IMR-90 (cell line): ENCODE measurements at regions not wholly inside any gene's neighbourhood (a gene's known extent, or its start where the extent isn't known, plus 50 kb on each side); places are given as distances from the start of the nearest gene placed in this dataset.

ENCODE experiments used
- ATAC-seq: fragments of 200-7000 bp; cut with Tn5 transposase; 2 replicates; pipeline ENCODE4 v1.9.1; 2020; ENCODE audit warnings: low read depth, mild to moderate bottlenecking, moderate library complexity
- BruUV-seq: library from RNA; stranded (reverse); fragments of 400-500 nt; replicated peaks from 2 replicates; lab custom pipeline; 2021; lab: Mats Ljungman, UMichigan
- CTCF ChIA-PET: fragments of 300-600 bp; formaldehyde crosslinking; extraction: SDS; loops from one replicate; lab custom pipeline; 2021; ENCODE audit warnings: antibody characterized with exemption; lab: Yijun Ruan, JAX
- POLR2A ChIA-PET: fragments of 300-600 bp; sonication (Branson Sonifier 250); formaldehyde crosslinking; loops from one replicate; lab custom pipeline; 2022; ENCODE audit warnings: antibody characterized with exemption; ENCODE audit not compliant: unreplicated experiment; lab: Charles Lee
- DNase-seq: peaks from one replicate; pipeline ENCODE4 v3.0.0; 2013
- H2AFZ ChIP-seq: replicated peaks from 2 replicates; pipeline ENCODE3; 2013; ENCODE audit warnings: low read length, mild to moderate bottlenecking; ENCODE audit not compliant: poor library complexity
- H2AK5ac ChIP-seq: 2 replicates; pipeline ENCODE4 v1.6.1; 2013; ENCODE audit warnings: low read depth, low read length, inconsistent platforms
- H2AK9ac ChIP-seq: replicated peaks from 2 replicates; pipeline ENCODE3; 2013; ENCODE audit warnings: mild to moderate bottlenecking, low read depth, low read length, moderate library complexity; ENCODE audit not compliant: poor library complexity
- H2BK120ac ChIP-seq: 2 replicates; pipeline ENCODE4 v1.6.1; 2013; ENCODE audit warnings: low read depth, low read length, inconsistent platforms
- H2BK15ac ChIP-seq: 3 replicates; pipeline ENCODE4 v1.6.1; 2013; ENCODE audit warnings: low read depth, low read length, inconsistent platforms
- H2BK20ac ChIP-seq: 2 replicates; pipeline ENCODE4 v1.6.1; 2013; ENCODE audit warnings: low read depth, mild to moderate bottlenecking, inconsistent platforms, low read length, moderate library complexity
- H2BK5ac ChIP-seq: 2 replicates; pipeline ENCODE4 v1.6.1; 2013; ENCODE audit warnings: mild to moderate bottlenecking, low read depth, low read length, inconsistent platforms; ENCODE audit not compliant: poor library complexity, severe bottlenecking
- H3K14ac ChIP-seq: replicated peaks from 2 replicates; pipeline ENCODE4 v1.6.1; 2013; ENCODE audit warnings: low read depth, low read length, inconsistent platforms
- H3K18ac ChIP-seq: 2 replicates; pipeline ENCODE4 v1.6.1; 2013; ENCODE audit warnings: low read depth, low read length, control low read depth
- H3K23ac ChIP-seq: 2 replicates; pipeline ENCODE4 v1.6.1; 2013; ENCODE audit warnings: low read depth, low read length, inconsistent platforms
- H3K27ac ChIP-seq: 2 replicates; pipeline ENCODE4 v1.5.1; 2013; ENCODE audit warnings: mild to moderate bottlenecking, control low read depth, low read length; ENCODE audit not compliant: insufficient read depth
- H3K27me3 ChIP-seq: 2 replicates; pipeline ENCODE4 v1.6.1; 2013; ENCODE audit warnings: low read length; ENCODE audit not compliant: control insufficient read depth, insufficient read depth
- H3K36me3 ChIP-seq: 2 replicates; pipeline ENCODE4 v1.6.1; 2013; ENCODE audit warnings: low read length, mixed read lengths; ENCODE audit not compliant: control insufficient read depth, insufficient read depth
- H3K4ac ChIP-seq: 2 replicates; pipeline ENCODE4 v1.6.1; 2013; ENCODE audit warnings: low read depth, low read length, inconsistent platforms
- H3K4me1 ChIP-seq: 2 replicates; pipeline ENCODE4 v1.6.1; 2013; ENCODE audit warnings: low read length, mixed read lengths; ENCODE audit not compliant: control insufficient read depth, insufficient read depth
- H3K4me2 ChIP-seq: 2 replicates; pipeline ENCODE4 v1.6.1; 2013; ENCODE audit warnings: low read depth, mild to moderate bottlenecking, control low read depth, low read length, moderate library complexity
- H3K4me3 ChIP-seq: 2 replicates; pipeline ENCODE4 v1.5.1; 2013; ENCODE audit warnings: low read depth, mild to moderate bottlenecking, control low read depth, low read length, moderate library complexity; ENCODE audit not compliant: insufficient read depth
- H3K56ac ChIP-seq: 2 replicates; pipeline ENCODE4 v1.6.1; 2013; ENCODE audit warnings: low read length, inconsistent platforms; ENCODE audit not compliant: insufficient read depth; ENCODE audit errors: extremely low read depth
- H3K79me1 ChIP-seq, 2 experiments: 2 replicates each; pipeline ENCODE4 v1.6.1; 2013; ENCODE audit warnings: low read length in 2 of 2, inconsistent platforms in 1 of 2, low read depth in 1 of 2
- H3K9ac ChIP-seq: 2 replicates; pipeline ENCODE4 v1.6.1; 2013; ENCODE audit warnings: low read depth, low read length, control low read depth
- H3K9me1 ChIP-seq: 2 replicates; pipeline ENCODE4 v1.6.1; 2013; ENCODE audit warnings: low read length, inconsistent platforms; ENCODE audit not compliant: insufficient read depth
- H3K9me3 ChIP-seq: 2 replicates; pipeline ENCODE4 v1.6.1; 2013; ENCODE audit warnings: low read length; ENCODE audit not compliant: control insufficient read depth, insufficient read depth
- H4K20me1 ChIP-seq: 2 replicates; pipeline ENCODE4 v1.6.1; 2013; ENCODE audit warnings: low read length, inconsistent platforms; ENCODE audit not compliant: insufficient read depth
- H4K5ac ChIP-seq: 2 replicates; pipeline ENCODE4 v1.6.1; 2013; ENCODE audit warnings: mild to moderate bottlenecking, low read depth, low read length, control low read depth
- H4K8ac ChIP-seq, 2 experiments: 2 replicates each; pipeline ENCODE4 v1.6.1; 2013; ENCODE audit warnings: low read depth in 2 of 2, low read length in 2 of 2, control low read depth in 1 of 2, inconsistent platforms in 1 of 2
- H4K91ac ChIP-seq: 2 replicates; pipeline ENCODE4 v1.6.1; 2013; ENCODE audit warnings: low read depth, low read length, inconsistent platforms; ENCODE audit not compliant: insufficient read depth
- BHLHE40 ChIP-seq: fragments of 150-350 bp; IDR thresholded peaks from 2 replicates; pipeline ENCODE4 v1.6.1; 2016; ENCODE audit warnings: mild to moderate bottlenecking, low read depth, low read length
- CHD1 ChIP-seq: IDR thresholded peaks from 2 replicates; pipeline ENCODE4 v1.6.1; 2012; ENCODE audit warnings: low read depth, low read length, improper control_type of control experiment
- CTCF ChIP-seq: conservative IDR thresholded peaks from 2 replicates; pipeline ENCODE4 v1.5.1; 2012; ENCODE audit warnings: mild to moderate bottlenecking, low read depth, low read length, improper control_type of control experiment
- FOS ChIP-seq: fragments of 150-350 bp; IDR thresholded peaks from 2 replicates; pipeline ENCODE4 v1.6.1; 2016; ENCODE audit warnings: low read depth, low read length
- MAFK ChIP-seq: IDR thresholded peaks from 2 replicates; pipeline ENCODE4 v1.6.1; 2012; ENCODE audit warnings: low read depth, low read length, improper control_type of control experiment
- NFE2L2 ChIP-seq: fragments of 150-350 bp; IDR thresholded peaks from 2 replicates; pipeline ENCODE4 v1.6.1; 2016; ENCODE audit warnings: low read depth, mild to moderate bottlenecking, low read length
- POLR2A ChIP-seq: IDR thresholded peaks from 2 replicates; pipeline ENCODE4 v1.6.1; 2012; ENCODE audit warnings: mild to moderate bottlenecking, low read depth, low read length
- RAD21 ChIP-seq: IDR thresholded peaks from 2 replicates; pipeline ENCODE4 v1.6.1; 2012; ENCODE audit warnings: low read length, improper control_type of control experiment
- RCOR1 ChIP-seq: IDR thresholded peaks from 2 replicates; pipeline ENCODE4 v1.6.1; 2012; ENCODE audit warnings: mild to moderate bottlenecking, low read length, improper control_type of control experiment; ENCODE audit not compliant: insufficient replicate concordance
- RFX5 ChIP-seq: IDR thresholded peaks from 2 replicates; pipeline ENCODE4 v1.8.0; 2012; ENCODE audit warnings: low read depth, mild to moderate bottlenecking, low read length, moderate library complexity
- SMC3 ChIP-seq: fragments of 150-350 bp; IDR thresholded peaks from 2 replicates; pipeline ENCODE4 v1.6.1; 2016; ENCODE audit warnings: low read depth, mild to moderate bottlenecking, antibody characterized with exemption, low read length, moderate library complexity
- WGBS, 2 experiments: methylation state at CpG; one replicate each; pipeline versions ENCODE4 v1.1.5 to v1.1.7; 2013; ENCODE audit warnings: missing lambda C conversion rate in 2 of 2; ENCODE audit not compliant: insufficient read length in 1 of 2; ENCODE audit errors: extremely low coverage in 2 of 2; 5-methylcytosine and 5-hydroxymethylcytosine counted together
- dilution Hi-C: fragments of 300-500 bp; cut with HindIII; formaldehyde crosslinking; loops from one replicate; pipeline ENCODE4 v1.14.3; 2018; ENCODE audit warnings: low sequenced_read_pairs; ENCODE audit not compliant: unreplicated experiment
- in situ Hi-C: fragments of 300-500 bp; cut with MboI; formaldehyde crosslinking; loops from 3 replicates; pipeline ENCODE4 v1.14.3; 2019; ENCODE audit warnings: low sequenced_read_pairs, inconsistent platforms, mixed read lengths
- intact Hi-C: fragments of 100-400 bp; cut with micrococcal nuclease; formaldehyde crosslinking; loops from 2 replicates; pipeline ENCODE4 v1.10.0; 2022
- TF ChIP-seq, protein P1 (sequence below): fragments of 150-350 bp; IDR thresholded peaks from 2 replicates; pipeline ENCODE4 v1.6.1; 2016; ENCODE audit warnings: low read depth, mild to moderate bottlenecking, low read length, moderate library complexity, borderline replicate concordance
- TF ChIP-seq, protein P2 (sequence below): fragments of 150-350 bp; IDR thresholded peaks from 2 replicates; pipeline ENCODE4 v1.6.1; 2017; ENCODE audit warnings: mild to moderate bottlenecking, antibody characterized with exemption, low read length, low read depth

GRCh38 chr2:106267997-106268396 lies 73.9 kb upstream of the UXS1 start:
- no peak overlapping the region for H2AFZ ChIP-seq
- no peak overlapping the region for H4K91ac ChIP-seq
- ATAC-seq (no peak), DNase-seq (no peak)
- H3K36me3 ChIP-seq = no peaks in the 10 kb centered on the region
- H4K5ac ChIP-seq = no peak overlapping the region
- no peak overlapping the region for H3K4ac ChIP-seq
- no peak overlapping the region for H2BK20ac ChIP-seq
- H3K18ac ChIP-seq = no peak overlapping the region
- H3K56ac ChIP-seq = no peak overlapping the region
- H3K9me1 ChIP-seq = no peaks in the 10 kb centered on the region
- no peak overlapping the region for H2AK5ac ChIP-seq
- H3K4me1 ChIP-seq = no peaks in the 10 kb centered on the region
- no peak overlapping the region for H3K23ac ChIP-seq
- no peak overlapping the region for H3K4me2 ChIP-seq
- WGBS, 2 experiments = no CpG with 5 or more reads among the region's 4 CpGs
- H4K20me1 ChIP-seq = no peaks in the 10 kb centered on the region
- ChIA-PET POLR2A (no interaction called here), CTCF (no interaction called here)
- peaks cover 9% of the 10 kb centered on the region; the same call in 1 of the 2 replicates for H3K27me3 ChIP-seq
- no peak overlapping the region for H2BK120ac ChIP-seq
- no peak overlapping the region for H2BK15ac ChIP-seq
- in situ Hi-C loops = no loop called here
- H3K79me1 ChIP-seq = no peaks in the 10 kb centered on the region
- H2BK5ac ChIP-seq = no peak overlapping the region
- no peak overlapping the region for H3K14ac ChIP-seq
- H3K9me3 ChIP-seq = no peaks in the 10 kb centered on the region
- BruUV-seq = no TSS peak
- H4K8ac ChIP-seq = no peak overlapping the region
- no peak overlapping the region for H3K9ac ChIP-seq
- intact Hi-C loops = no loop called here
- no peak for TF ChIP-seq BHLHE40
- no peak for TF ChIP-seq RAD21
- TF ChIP-seq FOS = no peak
- no peak for TF ChIP-seq CTCF
- no peak for TF ChIP-seq RCOR1
- no peak for TF ChIP-seq MAFK
- no peak for TF ChIP-seq RFX5
- TF ChIP-seq, protein P1, sequence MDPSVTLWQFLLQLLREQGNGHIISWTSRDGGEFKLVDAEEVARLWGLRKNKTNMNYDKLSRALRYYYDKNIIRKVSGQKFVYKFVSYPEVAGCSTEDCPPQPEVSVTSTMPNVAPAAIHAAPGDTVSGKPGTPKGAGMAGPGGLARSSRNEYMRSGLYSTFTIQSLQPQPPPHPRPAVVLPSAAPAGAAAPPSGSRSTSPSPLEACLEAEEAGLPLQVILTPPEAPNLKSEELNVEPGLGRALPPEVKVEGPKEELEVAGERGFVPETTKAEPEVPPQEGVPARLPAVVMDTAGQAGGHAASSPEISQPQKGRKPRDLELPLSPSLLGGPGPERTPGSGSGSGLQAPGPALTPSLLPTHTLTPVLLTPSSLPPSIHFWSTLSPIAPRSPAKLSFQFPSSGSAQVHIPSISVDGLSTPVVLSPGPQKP = no peak
- TF ChIP-seq CHD1 = no peak
- TF ChIP-seq SMC3 = no peak
- no peak for TF ChIP-seq NFE2L2
- TF ChIP-seq, protein P2, sequence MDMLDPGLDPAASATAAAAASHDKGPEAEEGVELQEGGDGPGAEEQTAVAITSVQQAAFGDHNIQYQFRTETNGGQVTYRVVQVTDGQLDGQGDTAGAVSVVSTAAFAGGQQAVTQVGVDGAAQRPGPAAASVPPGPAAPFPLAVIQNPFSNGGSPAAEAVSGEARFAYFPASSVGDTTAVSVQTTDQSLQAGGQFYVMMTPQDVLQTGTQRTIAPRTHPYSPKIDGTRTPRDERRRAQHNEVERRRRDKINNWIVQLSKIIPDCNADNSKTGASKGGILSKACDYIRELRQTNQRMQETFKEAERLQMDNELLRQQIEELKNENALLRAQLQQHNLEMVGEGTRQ = no peak
- TF ChIP-seq POLR2A = no peak
- no peak overlapping the region for H3K27ac ChIP-seq
- dilution Hi-C loops = no loop called here
- no peak overlapping the region for H3K4me3 ChIP-seq
- H2AK9ac ChIP-seq = no peak overlapping the region
